ENCODE measurements at regions not wholly inside any gene's neighbourhood (a gene's known extent, or its start where the extent isn't known, plus 50 kb on each side); places are given as distances from the start of the nearest gene placed in this dataset.
A peak's percentile ranks its signal among the peaks of the same experiment; 100 is the strongest.

DNA sequence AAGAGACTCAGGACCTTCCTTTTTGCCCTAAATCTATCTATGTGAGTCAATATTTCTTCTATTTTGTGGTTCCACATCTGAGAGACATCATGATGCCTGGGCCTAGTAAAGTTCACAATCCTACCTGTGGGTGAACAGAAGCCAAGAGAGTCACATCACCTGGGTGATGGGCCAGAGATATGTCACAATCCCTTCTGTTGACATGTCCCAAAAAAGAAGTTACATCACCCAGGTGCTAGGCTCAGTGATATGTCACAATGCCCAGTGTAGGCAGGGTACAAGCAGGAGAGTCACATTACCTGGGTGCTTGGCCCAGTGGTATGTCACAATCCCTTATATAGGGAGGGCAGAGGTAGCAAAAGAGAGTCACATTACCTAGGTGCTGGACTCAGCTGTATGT lies 2101.9 kb downstream of the TP53TG3F start:
- Histone ChIP-seq H3K9me3 (ENCODE audit: control insufficient read depth, low read depth, low read length) (no peaks in the 10 kb centered on the region), H3K4me3 (ENCODE audit: control insufficient read depth in 2 of 3, extremely low read depth in 1 of 3, insufficient read depth in 2 of 3, low read depth in 1 of 3, low read length in 3 of 3) (no peak overlapping the region)
- dilution Hi-C loops (cut with MboI; ENCODE audit: extremely low pct_ligation_motif_present, low sequenced_read_pairs) = no loop called here

DNA sequence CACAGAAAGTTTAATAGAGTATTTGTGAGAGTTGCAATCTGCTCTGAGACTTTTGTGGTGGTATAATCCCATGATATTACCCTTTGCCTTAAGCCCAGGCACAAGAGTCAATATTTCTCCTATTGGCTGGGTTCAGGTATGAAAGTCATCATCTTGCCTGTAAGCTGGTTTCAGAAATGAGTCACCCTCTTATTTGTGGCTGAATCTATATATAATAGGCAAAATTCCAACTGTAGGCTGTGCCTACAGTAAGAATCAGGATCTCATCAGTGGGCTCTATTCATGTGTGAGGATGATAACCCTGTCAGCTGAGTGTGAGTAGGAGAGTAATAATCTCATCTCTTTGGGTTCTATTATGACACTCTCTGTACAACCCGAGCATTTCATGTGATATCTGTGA lies 2103.1 kb downstream of the TP53TG3F start:
- Histone ChIP-seq H3K9me1 (ENCODE audit: control insufficient read depth, extremely low read depth, insufficient read depth, low read length) (no peaks in the 10 kb centered on the region), H2AFZ (ENCODE audit: control insufficient read depth, low read length) (no peak overlapping the region), H4K20me1 (ENCODE audit: control insufficient read depth, extremely low read depth, insufficient read depth, low read length) (no peaks in the 10 kb centered on the region), H3K4me2 (ENCODE audit: control insufficient read depth, extremely low read depth, insufficient read depth, low read depth, low read length) (no peak overlapping the region), H3K27me3 (ENCODE audit: control insufficient read depth, extremely low read depth, insufficient read depth, low read length) (no peaks in the 10 kb centered on the region), H3K9me3 (ENCODE audit: control insufficient read depth, low read depth, low read length) (no peaks in the 10 kb centered on the region), H3K9ac (ENCODE audit: control insufficient read depth, extremely low read depth, insufficient read depth, low read length) (no peak overlapping the region), H3K36me3 (ENCODE audit: control insufficient read depth in 2 of 2, extremely low read depth in 1 of 2, insufficient read depth in 2 of 2, low read length in 2 of 2) (no peaks in the 10 kb centered on the region), H3K4me3 (ENCODE audit: control insufficient read depth in 2 of 3, extremely low read depth in 1 of 3, insufficient read depth in 2 of 3, low read depth in 1 of 3, low read length in 3 of 3) (no peak overlapping the region), H3K4me1 (ENCODE audit: control insufficient read depth, extremely low read depth, insufficient read depth, low read length) (peaks cover 35% of the 10 kb centered on the region), H3K79me2 (ENCODE audit: control insufficient read depth, insufficient read depth, low read length) (no peaks in the 10 kb centered on the region), H3K27ac (ENCODE audit: control insufficient read depth, insufficient read depth, low read length) (peak overlapping the region; percentile 33)
- TF ChIP-seq, protein P1, sequence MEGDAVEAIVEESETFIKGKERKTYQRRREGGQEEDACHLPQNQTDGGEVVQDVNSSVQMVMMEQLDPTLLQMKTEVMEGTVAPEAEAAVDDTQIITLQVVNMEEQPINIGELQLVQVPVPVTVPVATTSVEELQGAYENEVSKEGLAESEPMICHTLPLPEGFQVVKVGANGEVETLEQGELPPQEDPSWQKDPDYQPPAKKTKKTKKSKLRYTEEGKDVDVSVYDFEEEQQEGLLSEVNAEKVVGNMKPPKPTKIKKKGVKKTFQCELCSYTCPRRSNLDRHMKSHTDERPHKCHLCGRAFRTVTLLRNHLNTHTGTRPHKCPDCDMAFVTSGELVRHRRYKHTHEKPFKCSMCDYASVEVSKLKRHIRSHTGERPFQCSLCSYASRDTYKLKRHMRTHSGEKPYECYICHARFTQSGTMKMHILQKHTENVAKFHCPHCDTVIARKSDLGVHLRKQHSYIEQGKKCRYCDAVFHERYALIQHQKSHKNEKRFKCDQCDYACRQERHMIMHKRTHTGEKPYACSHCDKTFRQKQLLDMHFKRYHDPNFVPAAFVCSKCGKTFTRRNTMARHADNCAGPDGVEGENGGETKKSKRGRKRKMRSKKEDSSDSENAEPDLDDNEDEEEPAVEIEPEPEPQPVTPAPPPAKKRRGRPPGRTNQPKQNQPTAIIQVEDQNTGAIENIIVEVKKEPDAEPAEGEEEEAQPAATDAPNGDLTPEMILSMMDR (optimal IDR thresholded peaks at IDR 0.05 in 1 of 3, IDR thresholded peaks at IDR 0.05 in 1 of 3, conservative IDR thresholded peaks at IDR 0.05 in 1 of 3; ENCODE audit: extremely low read depth in 1 of 3, insufficient read depth in 2 of 3, low read length in 3 of 3) = no peak
- no peak for TF ChIP-seq EZH2 (IDR thresholded peaks at IDR 0.05; ENCODE audit: low read length)
- dilution Hi-C loops (cut with MboI; ENCODE audit: extremely low pct_ligation_motif_present, low sequenced_read_pairs) = no loop called here
- FAIRE-seq (no peak), DNase-seq (ENCODE audit: low read depth, low spot score) (peak; percentile 62)

More for the DNA sequence above, 2101.9 kb downstream of the TP53TG3F start:
- no peaks in the 10 kb centered on the region for H4K20me1 ChIP-seq (ENCODE audit: control insufficient read depth, extremely low read depth, insufficient read depth, low read length)
- no peaks in the 10 kb centered on the region for H3K27me3 ChIP-seq (ENCODE audit: control insufficient read depth, extremely low read depth, insufficient read depth, low read length)
- H3K36me3 ChIP-seq (ENCODE audit: control insufficient read depth in 2 of 2, extremely low read depth in 1 of 2, insufficient read depth in 2 of 2, low read length in 2 of 2) = no peaks in the 10 kb centered on the region
- no peaks in the 10 kb centered on the region for H3K79me2 ChIP-seq (ENCODE audit: control insufficient read depth, insufficient read depth, low read length)
- no peaks in the 10 kb centered on the region for H3K9me1 ChIP-seq (ENCODE audit: control insufficient read depth, extremely low read depth, insufficient read depth, low read length)
- no peak for TF ChIP-seq EZH2 (IDR thresholded peaks at IDR 0.05; ENCODE audit: low read length)
- TF ChIP-seq, protein P1 (optimal IDR thresholded peaks at IDR 0.05 in 1 of 3, IDR thresholded peaks at IDR 0.05 in 1 of 3, conservative IDR thresholded peaks at IDR 0.05 in 1 of 3; ENCODE audit: extremely low read depth in 1 of 3, insufficient read depth in 2 of 3, low read length in 3 of 3) = no peak
- H3K9ac ChIP-seq (ENCODE audit: control insufficient read depth, extremely low read depth, insufficient read depth, low read length) = no peak overlapping the region
- no peak overlapping the region for H3K4me2 ChIP-seq (ENCODE audit: control insufficient read depth, extremely low read depth, insufficient read depth, low read depth, low read length)
- H3K4me1 ChIP-seq (ENCODE audit: control insufficient read depth, extremely low read depth, insufficient read depth, low read length) = peaks cover 35% of the 10 kb centered on the region
- no peak for DNase-seq (ENCODE audit: low read depth, low spot score)
- no peak for FAIRE-seq
- H3K27ac ChIP-seq (ENCODE audit: control insufficient read depth, insufficient read depth, low read length) = peak overlapping the region; percentile 33
- no peak overlapping the region for H2AFZ ChIP-seq (ENCODE audit: control insufficient read depth, low read length)

All from keratinocyte (primary cell).